A549 (cell line): ENCODE measurements at regions not wholly inside any gene's neighbourhood (a gene's known extent, or its start where the extent isn't known, plus 50 kb on each side); places are given as distances from the start of the nearest gene placed in this dataset.

Source experiments
- CTCF ChIP-seq: fragments of >200 bp; sonication (Bioruptor Twin); formaldehyde crosslinking; IDR thresholded peaks from 3 replicates; pipeline ENCODE4 v1.5.1; 2016
- MAFK ChIP-seq: fragments of 450-650 bp; IDR thresholded peaks from 2 replicates; pipeline ENCODE4 v1.6.1; 2014; ENCODE audit not compliant: partially characterized antibody

- TF ChIP-seq CTCF (no peak), MAFK (no peak)
Observed at GRCh38 chr12:58079806-58080205, 138.4 kb downstream of the ATP23 start.
